Memory B cell (primary cell): ENCODE measurements at regions not wholly inside any gene's neighbourhood (a gene's known extent, or its start where the extent isn't known, plus 50 kb on each side); places are given as distances from the start of the nearest gene placed in this dataset.
"Not testable (repeated sequence)": the region's sequence is repeated elsewhere in the genome, so short reads cannot be mapped to it uniquely, and the experiment has no call there.

Experiments
- ATAC-seq: fragments of 150-1000 bp; cut with Tn5 transposase; 2 replicates; pipeline ENCODE4 v1.10.0; 2021; ENCODE audit warnings: low read depth, mild to moderate bottlenecking, moderate library complexity
- DNase-seq, 2 donors: peaks; one replicate each; pipeline ENCODE4 v3.0.0; 2022; ENCODE audit warnings: low spot score in 2 of 2
- H3K27ac Mint-ChIP-seq: one replicate; pipeline ENCODE4 v1.8.0; 2022; ENCODE audit warnings: mild to moderate bottlenecking, moderate library complexity, mixed read lengths
- H3K27me3 Mint-ChIP-seq: one replicate; pipeline ENCODE4 v1.8.0; 2022; ENCODE audit warnings: mixed read lengths
- H3K36me3 Mint-ChIP-seq: one replicate; pipeline ENCODE4 v1.8.0; 2022; ENCODE audit warnings: mild to moderate bottlenecking, mixed read lengths
- H3K4me1 Mint-ChIP-seq: one replicate; pipeline ENCODE4 v1.8.0; 2022; ENCODE audit warnings: mixed read lengths
- H3K4me3 Mint-ChIP-seq: one replicate; pipeline ENCODE4 v1.8.0; 2022; ENCODE audit warnings: mild to moderate bottlenecking, moderate library complexity, mixed read lengths
- H3K9me3 Mint-ChIP-seq: one replicate; pipeline ENCODE4 v1.8.0; 2022; ENCODE audit warnings: mixed read lengths

- not testable (repeated sequence) for H3K4me3 Mint-ChIP-seq, ATAC-seq, H3K36me3 Mint-ChIP-seq, H3K4me1 Mint-ChIP-seq, H3K27ac Mint-ChIP-seq, DNase-seq, H3K27me3 Mint-ChIP-seq
- peaks cover 51% of the 10 kb centered on the region for H3K9me3 Mint-ChIP-seq
Observed at GRCh38 chrY:11643549-11643948, 1057.5 kb upstream of the USP9Y start.

GRCh38 chrY:11668221-11668620, 1032.8 kb upstream of the USP9Y start:
- Mint-ChIP-seq H3K27me3 (no peaks in the 10 kb centered on the region), H3K4me3 (no peak overlapping the region), H3K27ac (no peak overlapping the region), H3K9me3 (peaks cover 72% of the 10 kb centered on the region), H3K4me1 (peaks cover 2% of the 10 kb centered on the region), H3K36me3 (peaks cover 32% of the 10 kb centered on the region)
- ATAC-seq (no peak), DNase-seq (no peak)
